ENCODE measurements at regions not wholly inside any gene's neighbourhood (a gene's known extent, or its start where the extent isn't known, plus 50 kb on each side); places are given as distances from the start of the nearest gene placed in this dataset.

DNA sequence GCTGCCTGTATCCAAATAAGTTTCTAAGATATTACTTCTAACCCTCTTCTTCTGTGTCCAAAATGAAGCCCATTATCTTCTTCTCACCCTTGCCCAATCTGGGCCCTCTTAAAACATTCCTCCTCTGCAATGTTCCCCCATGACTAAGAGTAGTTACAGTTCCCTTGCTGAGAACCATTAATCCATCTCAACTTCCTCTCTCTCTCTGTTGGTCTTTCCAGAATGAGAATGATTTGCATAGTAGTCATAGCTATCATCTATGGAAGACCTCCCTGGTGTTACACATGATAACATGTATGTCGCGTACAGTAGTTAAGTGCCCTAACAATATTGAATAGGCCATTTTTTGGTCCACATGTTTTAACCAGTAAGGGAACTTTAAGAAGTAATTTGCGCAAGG lies 177.9 kb downstream of the ANXA2 start:
- TF ChIP-seq POLR2A (IDR thresholded peaks at IDR 0.05) = no peak
- TF ChIP-seq CTCF (IDR thresholded peaks at IDR 0.05) = no peak
